ENCODE measurements at regions not wholly inside any gene's neighbourhood (a gene's known extent, or its start where the extent isn't known, plus 50 kb on each side); places are given as distances from the start of the nearest gene placed in this dataset.
"Not testable (repeated sequence)": the region's sequence is repeated elsewhere in the genome, so short reads cannot be mapped to it uniquely, and the experiment has no call there.

DNA sequence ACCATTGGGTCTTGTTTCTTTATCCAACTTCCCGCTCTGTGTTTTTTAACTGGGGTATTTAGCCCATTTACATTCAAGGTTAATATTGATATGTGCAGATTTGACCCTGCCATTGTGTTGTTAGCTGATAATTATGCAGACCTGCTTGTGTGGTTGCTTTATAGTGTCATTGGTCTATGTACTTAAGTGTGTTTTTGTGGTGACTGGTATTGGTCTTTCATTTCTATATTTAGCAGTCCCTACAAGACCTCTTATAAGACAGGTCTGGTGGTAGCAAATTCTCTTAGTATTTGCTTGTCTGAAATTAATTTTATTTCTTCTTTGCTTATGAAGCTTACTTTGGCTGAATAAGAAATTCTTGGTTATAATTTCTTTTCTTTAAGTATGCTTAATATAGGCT lies 698.1 kb downstream of the DTWD2 start:
- no peak for FAIRE-seq
- intact Hi-C loops (cut with micrococcal nuclease): no loop called here
- TF ChIP-seq EZH2 (IDR thresholded peaks at IDR 0.05; ENCODE audit: borderline replicate concordance, low read depth, low read length, severe bottlenecking) (no peak), GATA2 (IDR thresholded peaks at IDR 0.05; ENCODE audit: insufficient read depth, insufficient read length, low read depth, low read length) (no peak), FOS (IDR thresholded peaks at IDR 0.05; ENCODE audit: borderline replicate concordance, insufficient read depth, low read length) (no peak), POLR2AphosphoS5 (IDR thresholded peaks at IDR 0.05; ENCODE audit: insufficient read depth, low read depth, low read length) (no peak), MYC (IDR thresholded peaks at IDR 0.05; ENCODE audit: low read depth, low read length) (no peak), JUN (IDR thresholded peaks at IDR 0.05; ENCODE audit: borderline replicate concordance, insufficient read depth, insufficient read length, low read depth) (no peak), POLR2A (IDR thresholded peaks at IDR 0.05; ENCODE audit: low read depth, low read length) (no peak), MAX (IDR thresholded peaks at IDR 0.05; ENCODE audit: insufficient read depth, insufficient read length) (no peak)
- TF ChIP-seq, protein P1, sequence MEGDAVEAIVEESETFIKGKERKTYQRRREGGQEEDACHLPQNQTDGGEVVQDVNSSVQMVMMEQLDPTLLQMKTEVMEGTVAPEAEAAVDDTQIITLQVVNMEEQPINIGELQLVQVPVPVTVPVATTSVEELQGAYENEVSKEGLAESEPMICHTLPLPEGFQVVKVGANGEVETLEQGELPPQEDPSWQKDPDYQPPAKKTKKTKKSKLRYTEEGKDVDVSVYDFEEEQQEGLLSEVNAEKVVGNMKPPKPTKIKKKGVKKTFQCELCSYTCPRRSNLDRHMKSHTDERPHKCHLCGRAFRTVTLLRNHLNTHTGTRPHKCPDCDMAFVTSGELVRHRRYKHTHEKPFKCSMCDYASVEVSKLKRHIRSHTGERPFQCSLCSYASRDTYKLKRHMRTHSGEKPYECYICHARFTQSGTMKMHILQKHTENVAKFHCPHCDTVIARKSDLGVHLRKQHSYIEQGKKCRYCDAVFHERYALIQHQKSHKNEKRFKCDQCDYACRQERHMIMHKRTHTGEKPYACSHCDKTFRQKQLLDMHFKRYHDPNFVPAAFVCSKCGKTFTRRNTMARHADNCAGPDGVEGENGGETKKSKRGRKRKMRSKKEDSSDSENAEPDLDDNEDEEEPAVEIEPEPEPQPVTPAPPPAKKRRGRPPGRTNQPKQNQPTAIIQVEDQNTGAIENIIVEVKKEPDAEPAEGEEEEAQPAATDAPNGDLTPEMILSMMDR (IDR thresholded peaks at IDR 0.05; ENCODE audit: extremely low read depth in 1 of 2, insufficient read depth in 1 of 2, low read depth in 1 of 2, low read length in 2 of 2): no peak
- Histone ChIP-seq H3K27me3 (ENCODE audit: control insufficient read depth in 2 of 2, insufficient read depth in 2 of 2, low read length in 2 of 2) (no peaks in the 10 kb centered on the region), H3K4me2 (ENCODE audit: insufficient read depth, low read length) (no peak overlapping the region), H3K9ac (replicated peaks; ENCODE audit: extremely low read depth, insufficient read depth, low read length) (no peak overlapping the region), H3K36me3 (ENCODE audit: control insufficient read depth in 2 of 2, extremely low read depth in 1 of 2, insufficient read depth in 2 of 2, low read length in 2 of 2) (no peaks in the 10 kb centered on the region), H3K79me2 (ENCODE audit: control insufficient read depth, insufficient read depth, low read length) (no peaks in the 10 kb centered on the region), H3K27ac (ENCODE audit: insufficient read depth, low read depth, low read length) (no peak overlapping the region), H4K20me1 (replicated peaks; ENCODE audit: control insufficient read depth, extremely low read depth, insufficient read depth, low read length) (no peaks in the 10 kb centered on the region), H3K4me3 (replicated peaks in 1 of 3; ENCODE audit: insufficient read depth in 1 of 3, low read depth in 1 of 3, low read length in 3 of 3) (no peak overlapping the region), H3K4me1 (ENCODE audit: control insufficient read depth, extremely low read depth, insufficient read depth, low read length) (no peaks in the 10 kb centered on the region), H3K9me3 (replicated peaks; ENCODE audit: control insufficient read depth, insufficient read depth, low read length) (no peaks in the 10 kb centered on the region), H3K9me1 (replicated peaks; ENCODE audit: control insufficient read depth, extremely low read depth, insufficient read depth, low read length) (no peaks in the 10 kb centered on the region), H2AFZ (ENCODE audit: low read depth, low read length) (no peak overlapping the region)
- no peak for DNase-seq (ENCODE audit: low read depth, low spot score)
- POLR2A ChIA-PET: no interaction called here
- dilution Hi-C loops (cut with MboI; ENCODE audit: extremely low pct_ligation_motif_present, low sequenced_read_pairs): no loop called here
- BruUV-seq (replicated peaks): no TSS peak
- CTCF ChIA-PET: no interaction called here

- H4K20me1 ChIP-seq (replicated peaks; ENCODE audit: control insufficient read depth, extremely low read depth, insufficient read depth, low read length); H3K4me2 ChIP-seq (ENCODE audit: insufficient read depth, low read length); H3K9me3 ChIP-seq (replicated peaks; ENCODE audit: control insufficient read depth, insufficient read depth, low read length); BruUV-seq (replicated peaks); H3K9ac ChIP-seq (replicated peaks; ENCODE audit: extremely low read depth, insufficient read depth, low read length); H3K27me3 ChIP-seq (ENCODE audit: control insufficient read depth in 2 of 2, insufficient read depth in 2 of 2, low read length in 2 of 2); H3K79me2 ChIP-seq (ENCODE audit: control insufficient read depth, insufficient read depth, low read length); FAIRE-seq; POLR2A ChIA-PET; H3K27ac ChIP-seq (ENCODE audit: insufficient read depth, low read depth, low read length); H3K9me1 ChIP-seq (replicated peaks; ENCODE audit: control insufficient read depth, extremely low read depth, insufficient read depth, low read length); dilution Hi-C loops (cut with MboI; ENCODE audit: extremely low pct_ligation_motif_present, low sequenced_read_pairs); H3K36me3 ChIP-seq (ENCODE audit: control insufficient read depth in 2 of 2, extremely low read depth in 1 of 2, insufficient read depth in 2 of 2, low read length in 2 of 2); DNase-seq (ENCODE audit: low read depth, low spot score); H3K4me3 ChIP-seq (replicated peaks in 1 of 3; ENCODE audit: insufficient read depth in 1 of 3, low read depth in 1 of 3, low read length in 3 of 3); H3K4me1 ChIP-seq (ENCODE audit: control insufficient read depth, extremely low read depth, insufficient read depth, low read length); intact Hi-C loops (cut with micrococcal nuclease); H2AFZ ChIP-seq (ENCODE audit: low read depth, low read length); CTCF ChIA-PET: not testable (repeated sequence)
Observed at GRCh38 chr5:118284230-118284629, 704.1 kb downstream of the DTWD2 start.

- H3K79me2 ChIP-seq (ENCODE audit: control insufficient read depth, insufficient read depth, low read length); H3K27me3 ChIP-seq (ENCODE audit: control insufficient read depth in 2 of 2, insufficient read depth in 2 of 2, low read length in 2 of 2); H3K4me2 ChIP-seq (ENCODE audit: insufficient read depth, low read length); H3K4me3 ChIP-seq (replicated peaks in 1 of 3; ENCODE audit: insufficient read depth in 1 of 3, low read depth in 1 of 3, low read length in 3 of 3); BruUV-seq (replicated peaks); dilution Hi-C loops (cut with MboI; ENCODE audit: extremely low pct_ligation_motif_present, low sequenced_read_pairs); H3K36me3 ChIP-seq (ENCODE audit: control insufficient read depth in 2 of 2, extremely low read depth in 1 of 2, insufficient read depth in 2 of 2, low read length in 2 of 2); DNase-seq (ENCODE audit: low read depth, low spot score); H3K9me1 ChIP-seq (replicated peaks; ENCODE audit: control insufficient read depth, extremely low read depth, insufficient read depth, low read length); H3K9ac ChIP-seq (replicated peaks; ENCODE audit: extremely low read depth, insufficient read depth, low read length); H3K27ac ChIP-seq (ENCODE audit: insufficient read depth, low read depth, low read length); intact Hi-C loops (cut with micrococcal nuclease); H2AFZ ChIP-seq (ENCODE audit: low read depth, low read length); H3K4me1 ChIP-seq (ENCODE audit: control insufficient read depth, extremely low read depth, insufficient read depth, low read length); H3K9me3 ChIP-seq (replicated peaks; ENCODE audit: control insufficient read depth, insufficient read depth, low read length); CTCF ChIA-PET; POLR2A ChIA-PET; H4K20me1 ChIP-seq (replicated peaks; ENCODE audit: control insufficient read depth, extremely low read depth, insufficient read depth, low read length); FAIRE-seq: not testable (repeated sequence)
Observed at GRCh38 chr5:118282480-118283038, 705.8 kb downstream of the DTWD2 start.
